Kidney (tissue), 13 donors: ENCODE measurements at regions not wholly inside any gene's neighbourhood (a gene's known extent, or its start where the extent isn't known, plus 50 kb on each side); places are given as distances from the start of the nearest gene placed in this dataset.

Experiments
- DNase-seq, 5 donors: peaks; one replicate each; pipeline ENCODE4 v3.0.0-alpha.2; 2013 to 2020
- FAIRE-seq: peaks from 2 replicates; lab custom pipeline; 2012; peaks lifted over from hg19 to GRCh38; lab: Jason Lieb, UNC
- H3K27ac ChIP-seq, 2 donors: one replicate each; pipeline ENCODE4 v1.7.0; 2013; ENCODE audit warnings: low read depth in 2 of 2, low read length in 2 of 2, inconsistent platforms in 1 of 2
- H3K27me3 ChIP-seq: one replicate; pipeline ENCODE4 v1.7.1; 2013; ENCODE audit warnings: low read length, inconsistent platforms; ENCODE audit not compliant: control insufficient read depth, insufficient read depth
- H3K36me3 ChIP-seq, 3 donors: one replicate each; pipeline versions ENCODE4 v1.7.0 to v1.7.1; 2013; ENCODE audit warnings: low read length in 3 of 3, control low read depth in 1 of 3, inconsistent platforms in 1 of 3; ENCODE audit not compliant: insufficient read depth in 3 of 3, control insufficient read depth in 2 of 3
- H3K4me1 ChIP-seq, 3 donors: one replicate each; pipeline versions ENCODE4 v1.7.0 to v1.7.1; 2013; ENCODE audit warnings: low read length in 3 of 3, inconsistent platforms in 1 of 3, low read depth in 1 of 3; ENCODE audit not compliant: control insufficient read depth in 2 of 3, insufficient read depth in 2 of 3
- H3K4me3 ChIP-seq, 3 donors: one replicate each; pipeline versions ENCODE4 v1.7.0 to v1.8.1; 2013; ENCODE audit warnings: low read length in 3 of 3, control low read depth in 1 of 3, inconsistent platforms in 1 of 3
- H3K9ac ChIP-seq, 3 donors: one replicate each; pipeline versions ENCODE4 v1.7.0 to v1.7.1; 2013; ENCODE audit warnings: low read length in 3 of 3, control low read depth in 1 of 3, inconsistent platforms in 1 of 3
- H3K9me3 ChIP-seq, 3 donors: one replicate each; pipeline versions ENCODE4 v1.7.0 to v1.7.1; 2013; ENCODE audit warnings: low read length in 3 of 3, control low read depth in 1 of 3, inconsistent platforms in 1 of 3; ENCODE audit not compliant: control insufficient read depth in 2 of 3, insufficient read depth in 1 of 3
- intact Hi-C: fragments of 100-400 bp; cut with DNase I; formaldehyde crosslinking; loops from one replicate; pipeline ENCODE4 v1.11.1; 2022
- TF ChIP-seq, protein P1 (sequence below): IDR thresholded peaks from 3 replicates; pipeline ENCODE4 v1.5.1; 2012; ENCODE audit warnings: mild to moderate bottlenecking, moderate library complexity, borderline replicate concordance; ENCODE audit not compliant: insufficient read depth; ENCODE audit errors: extremely low read depth
- donor health status: control.
- donor health status: control.
- donor health status: control.
- donor health status: control.
- donor health status: control.
- donor health status: DM: yes; HTN: yes; CAD: no.
- donor health status: Normal renal cell carcinoma (clear cell type).

DNA sequence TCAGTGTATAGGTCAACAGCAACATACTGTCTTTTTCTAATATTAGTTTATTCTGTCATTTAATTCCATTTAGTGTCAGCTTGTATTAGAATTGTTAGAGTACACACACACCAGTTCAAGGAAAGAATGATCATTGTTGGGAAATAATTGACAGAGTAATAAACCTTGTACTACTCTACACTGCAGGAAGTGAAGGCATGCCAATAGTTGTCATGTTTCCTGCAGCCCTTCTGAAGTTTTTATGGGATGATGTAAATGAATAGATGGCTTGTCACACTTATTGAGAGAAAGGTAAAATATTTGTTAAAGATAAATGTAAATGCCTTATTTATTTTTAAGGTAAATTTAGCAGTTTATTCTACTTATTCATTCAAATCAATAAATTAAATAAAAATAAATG is 306.9 kb upstream of the KLHL1 start:
- no peak for FAIRE-seq
- DNase-seq = peak in 1 of 5 donors; percentile 6

DNA sequence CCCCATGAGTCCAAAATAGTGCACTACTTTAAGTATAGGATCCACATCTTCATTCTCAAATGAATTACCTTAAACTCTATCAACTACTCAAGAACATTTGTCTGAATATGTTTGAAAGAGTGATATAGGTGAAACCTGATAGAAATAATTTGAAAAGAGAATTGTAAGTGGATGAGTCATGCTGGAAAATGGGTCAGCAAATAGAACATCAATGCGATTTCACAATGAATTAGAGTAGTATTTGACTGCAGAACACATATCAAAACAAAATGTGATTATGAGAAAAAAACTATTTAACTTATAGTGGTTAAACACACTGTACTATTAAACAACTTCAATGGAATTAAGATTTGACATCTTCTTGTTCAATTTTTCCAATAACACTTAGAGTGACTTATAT is 300.6 kb upstream of the KLHL1 start:
- H3K4me1 ChIP-seq = no peaks in the 10 kb centered on the region
- DNase-seq (no peak), FAIRE-seq (no peak)
- TF ChIP-seq, protein P1, sequence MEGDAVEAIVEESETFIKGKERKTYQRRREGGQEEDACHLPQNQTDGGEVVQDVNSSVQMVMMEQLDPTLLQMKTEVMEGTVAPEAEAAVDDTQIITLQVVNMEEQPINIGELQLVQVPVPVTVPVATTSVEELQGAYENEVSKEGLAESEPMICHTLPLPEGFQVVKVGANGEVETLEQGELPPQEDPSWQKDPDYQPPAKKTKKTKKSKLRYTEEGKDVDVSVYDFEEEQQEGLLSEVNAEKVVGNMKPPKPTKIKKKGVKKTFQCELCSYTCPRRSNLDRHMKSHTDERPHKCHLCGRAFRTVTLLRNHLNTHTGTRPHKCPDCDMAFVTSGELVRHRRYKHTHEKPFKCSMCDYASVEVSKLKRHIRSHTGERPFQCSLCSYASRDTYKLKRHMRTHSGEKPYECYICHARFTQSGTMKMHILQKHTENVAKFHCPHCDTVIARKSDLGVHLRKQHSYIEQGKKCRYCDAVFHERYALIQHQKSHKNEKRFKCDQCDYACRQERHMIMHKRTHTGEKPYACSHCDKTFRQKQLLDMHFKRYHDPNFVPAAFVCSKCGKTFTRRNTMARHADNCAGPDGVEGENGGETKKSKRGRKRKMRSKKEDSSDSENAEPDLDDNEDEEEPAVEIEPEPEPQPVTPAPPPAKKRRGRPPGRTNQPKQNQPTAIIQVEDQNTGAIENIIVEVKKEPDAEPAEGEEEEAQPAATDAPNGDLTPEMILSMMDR = no peak
- H3K9me3 ChIP-seq = no peaks in the 10 kb centered on the region
- H3K27ac ChIP-seq = no peak overlapping the region
- no peaks in the 10 kb centered on the region for H3K36me3 ChIP-seq
- no peaks in the 10 kb centered on the region for H3K27me3 ChIP-seq
- H3K4me3 ChIP-seq = no peak overlapping the region
- intact Hi-C loops = no loop called here
- no peak overlapping the region for H3K9ac ChIP-seq

More for the DNA sequence above, 306.9 kb upstream of the KLHL1 start:
- H3K9me3 ChIP-seq = no peaks in the 10 kb centered on the region
- TF ChIP-seq, protein P1 = no peak
- H3K9ac ChIP-seq = no peak overlapping the region
- no peak overlapping the region for H3K27ac ChIP-seq
- H3K27me3 ChIP-seq = no peaks in the 10 kb centered on the region
- no peaks in the 10 kb centered on the region for H3K4me1 ChIP-seq
- no peak overlapping the region for H3K4me3 ChIP-seq
- no peaks in the 10 kb centered on the region for H3K36me3 ChIP-seq
- intact Hi-C loops = no loop called here

DNA sequence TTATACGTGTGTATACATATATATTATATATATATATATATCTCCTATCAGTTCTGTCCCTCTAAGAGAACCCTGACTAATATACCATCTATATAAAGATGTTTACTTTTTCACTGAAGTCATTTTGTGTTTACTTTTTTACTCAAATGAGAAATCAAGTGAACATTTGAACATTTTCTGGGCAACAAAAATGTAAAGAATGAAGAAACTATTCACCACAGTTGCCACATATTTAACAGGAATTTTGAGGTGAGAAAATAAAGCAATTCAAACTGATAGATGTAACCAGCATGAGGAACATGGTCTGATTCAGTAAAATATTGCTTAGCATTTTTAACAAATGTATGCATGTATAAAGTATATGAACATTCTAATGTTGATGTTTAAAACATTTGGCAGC is 299.2 kb upstream of the KLHL1 start:
- Histone ChIP-seq H3K27me3 (no peaks in the 10 kb centered on the region), H3K9ac (no peak overlapping the region), H3K4me3 (no peak overlapping the region), H3K27ac (no peak overlapping the region), H3K4me1 (no peaks in the 10 kb centered on the region), H3K9me3 (no peaks in the 10 kb centered on the region), H3K36me3 (no peaks in the 10 kb centered on the region)
- DNase-seq = no peak
- FAIRE-seq = no peak
- intact Hi-C loops = no loop called here
- TF ChIP-seq, protein P1 = no peak

DNA sequence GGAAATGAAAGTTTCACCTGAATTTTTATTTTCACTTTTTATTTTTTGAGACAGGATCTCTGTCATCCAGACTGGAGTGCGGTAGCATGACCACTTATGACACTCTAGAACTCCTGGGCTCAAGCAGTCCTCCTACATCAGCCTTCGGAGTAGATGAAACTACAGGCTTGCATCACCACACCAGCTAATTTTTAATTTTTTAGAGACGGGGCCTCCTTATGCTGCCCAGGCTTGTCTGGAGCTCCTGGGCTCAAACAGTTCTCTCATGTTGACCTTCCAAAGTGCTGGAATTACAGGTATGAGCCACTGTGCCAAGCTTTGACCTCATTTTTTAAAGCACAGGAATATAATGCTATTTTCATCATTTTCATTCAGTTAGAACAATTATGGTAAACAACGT is 297.0 kb upstream of the KLHL1 start:
- Histone ChIP-seq H3K4me1 (no peaks in the 10 kb centered on the region), H3K36me3 (no peaks in the 10 kb centered on the region), H3K9me3 (no peaks in the 10 kb centered on the region), H3K4me3 (no peak overlapping the region), H3K27ac (no peak overlapping the region), H3K9ac (no peak overlapping the region), H3K27me3 (no peaks in the 10 kb centered on the region)
- intact Hi-C loops = no loop called here
- TF ChIP-seq, protein P1 = no peak
- no peak for FAIRE-seq
- DNase-seq = no peak
